HG03175 (cell line): ENCODE measurements at regions not wholly inside any gene's neighbourhood (a gene's known extent, or its start where the extent isn't known, plus 50 kb on each side); places are given as distances from the start of the nearest gene placed in this dataset.

Experiments
- ATAC-seq: cut with Tn5 transposase; IDR thresholded peaks from one replicate; pipeline ENCODE4 v1.9.1; 2021; ENCODE audit warnings: mild to moderate bottlenecking, moderate library complexity; ENCODE audit not compliant: unreplicated experiment

DNA sequence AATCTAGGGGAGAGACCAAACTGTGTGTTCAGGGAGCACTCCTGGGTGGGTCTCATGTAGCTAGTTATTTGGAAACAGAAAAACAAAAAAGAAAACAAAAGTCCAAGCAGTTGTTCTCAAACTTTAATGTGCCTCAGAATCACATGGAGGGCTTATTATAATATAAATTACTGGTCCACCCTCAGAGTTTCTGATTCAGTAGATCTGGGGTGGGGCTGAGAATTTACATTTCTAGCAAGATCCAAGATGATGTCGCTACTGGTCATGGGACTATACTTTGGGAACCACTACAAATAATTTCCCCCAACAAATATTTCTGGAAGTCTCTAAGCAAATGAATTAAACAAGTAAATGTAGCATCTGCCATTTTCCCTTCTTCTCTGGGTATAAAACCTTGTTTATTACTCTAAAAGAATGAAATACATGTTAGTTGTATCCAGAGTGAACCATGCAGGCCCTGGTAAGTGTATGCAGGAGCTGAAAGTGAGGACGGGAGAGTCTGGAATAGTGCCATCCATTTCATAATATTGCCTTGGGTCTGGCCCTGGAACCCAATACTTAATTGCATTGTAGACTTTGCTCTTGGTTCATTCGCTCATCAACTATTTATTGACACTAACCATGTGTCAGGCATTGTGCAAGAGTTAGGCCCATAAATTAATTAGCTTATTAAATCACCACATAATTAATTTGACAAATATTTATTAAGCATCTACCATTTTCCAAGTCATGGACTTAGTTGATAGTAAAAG lies 490.8 kb downstream of the EPM2A start:
- ATAC-seq = no peak

DNA sequence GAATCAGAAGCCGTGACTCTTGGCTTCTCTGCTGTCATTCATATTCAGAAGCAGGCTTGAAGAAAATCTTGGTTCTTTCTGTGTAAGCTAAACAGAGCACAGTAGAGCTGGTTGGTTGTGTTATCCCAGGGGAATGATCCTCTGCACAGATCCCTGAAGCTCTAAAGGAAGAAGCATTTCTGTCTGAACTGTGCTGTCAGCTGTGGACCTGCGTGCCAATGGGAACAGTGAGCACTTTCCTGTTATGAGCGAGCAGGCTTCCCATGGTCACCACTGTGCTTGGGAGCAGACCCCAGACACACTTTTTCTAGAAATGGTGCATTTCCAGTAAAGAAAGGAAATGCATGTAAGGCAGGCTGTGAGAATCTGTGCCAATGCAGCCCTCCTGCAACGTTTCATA lies 490.2 kb downstream of the EPM2A start:
- ATAC-seq = no peak

DNA sequence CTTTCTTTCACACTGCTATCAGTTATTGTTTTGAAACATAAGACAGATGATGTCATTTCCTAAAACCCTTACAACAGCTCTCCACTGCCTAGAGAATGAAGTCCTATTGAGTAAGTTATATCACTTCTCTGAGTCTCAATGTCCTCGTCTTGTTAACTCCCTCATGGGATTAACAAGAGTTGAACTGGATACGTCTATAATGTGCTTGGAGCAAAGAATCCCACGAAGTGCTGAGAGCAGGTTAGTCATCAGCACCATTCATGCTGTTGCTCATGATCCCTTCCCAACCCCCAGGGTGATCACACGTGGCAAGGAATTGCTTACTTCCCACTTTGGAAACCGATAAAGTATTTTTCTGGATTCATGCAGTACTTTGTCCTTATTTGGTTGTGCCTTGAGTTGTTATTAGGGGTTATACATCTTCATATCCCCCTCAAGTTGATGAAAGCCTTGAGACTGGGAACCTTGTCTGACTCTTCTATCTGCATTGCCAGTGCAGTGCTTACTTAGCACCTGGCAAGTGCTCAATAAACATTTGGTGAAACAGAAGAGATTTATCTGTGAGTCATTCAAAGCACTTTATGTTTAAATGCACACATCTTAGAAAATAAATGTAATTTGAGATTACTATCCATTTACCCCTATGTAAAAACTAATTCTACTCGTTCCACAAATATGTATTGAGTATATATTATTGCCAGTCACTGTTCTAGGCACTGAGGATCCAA lies 487.5 kb downstream of the EPM2A start:
- ATAC-seq = no peak

DNA sequence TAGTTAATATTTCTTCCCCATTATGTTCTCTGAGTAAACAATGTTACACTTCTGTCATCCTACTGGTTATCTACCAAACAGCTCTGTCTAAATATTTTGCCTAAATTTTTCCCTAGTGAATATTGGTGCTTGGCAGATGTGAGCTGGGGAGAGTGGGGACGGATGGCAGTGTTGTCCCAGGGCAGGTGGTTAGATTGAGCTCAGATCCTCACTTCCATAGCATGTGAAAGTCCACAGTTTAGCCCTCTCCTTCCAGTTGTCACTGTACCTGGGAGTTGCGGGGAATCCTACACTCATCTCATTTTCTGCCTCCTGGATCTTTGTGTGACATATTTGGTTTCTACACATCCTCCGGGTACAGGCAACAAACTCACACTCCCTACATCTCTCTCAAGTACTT lies 484.9 kb downstream of the EPM2A start:
- no peak for ATAC-seq

DNA sequence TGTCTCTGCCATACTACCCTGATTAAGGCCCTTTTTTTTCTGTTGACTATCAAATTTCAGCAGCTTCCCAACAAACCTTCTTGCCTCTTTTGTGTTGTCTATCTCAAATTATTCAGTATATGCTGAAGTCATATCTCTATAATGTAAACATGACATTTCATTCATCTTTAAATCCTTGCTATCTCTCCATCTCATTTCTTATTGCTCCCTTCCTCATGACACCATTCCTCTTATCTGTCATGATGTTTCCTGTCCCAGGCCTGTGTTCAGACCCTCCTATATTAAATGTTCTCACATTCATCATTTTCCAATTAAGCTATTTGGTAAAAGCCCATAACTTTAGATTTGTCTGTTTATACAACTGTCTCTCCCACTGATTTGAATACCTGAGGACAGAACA lies 482.6 kb downstream of the EPM2A start:
- no peak for ATAC-seq

DNA sequence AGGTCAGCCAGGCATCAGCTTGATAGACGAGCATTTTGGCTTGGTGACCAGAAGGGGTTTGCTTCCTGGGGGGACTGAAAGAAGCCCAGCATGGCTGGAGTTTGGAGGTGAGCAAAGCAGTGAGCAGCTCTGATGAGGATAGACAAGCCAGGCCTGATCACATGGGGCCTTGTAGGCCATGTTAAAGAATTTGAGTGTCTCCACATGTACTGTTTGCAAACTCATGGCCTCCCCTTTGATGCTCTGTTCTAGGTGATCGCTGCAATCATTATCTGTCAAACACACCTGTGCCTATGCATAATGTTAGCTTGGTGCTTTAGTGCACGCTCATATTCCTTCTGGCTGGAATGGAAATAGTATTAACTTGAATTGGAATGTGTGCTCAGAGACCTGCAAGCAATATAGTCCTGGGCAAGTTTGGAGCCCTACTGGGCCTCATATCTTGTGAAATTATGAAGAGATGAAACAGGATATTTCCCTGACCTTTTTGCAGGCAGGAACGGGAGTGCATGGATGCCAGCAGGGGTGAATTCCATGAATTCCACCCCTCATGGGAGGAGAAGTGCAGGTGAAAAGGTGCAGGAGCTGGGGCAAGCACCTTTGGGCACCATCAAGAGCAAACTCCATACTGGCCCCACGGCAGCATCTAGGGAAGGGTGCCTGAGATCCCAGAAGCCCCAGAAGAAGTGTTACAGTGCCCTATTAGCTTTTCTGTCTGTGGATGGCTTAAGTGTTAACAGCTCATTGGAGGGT lies 480.5 kb downstream of the EPM2A start:
- no peak for ATAC-seq

DNA sequence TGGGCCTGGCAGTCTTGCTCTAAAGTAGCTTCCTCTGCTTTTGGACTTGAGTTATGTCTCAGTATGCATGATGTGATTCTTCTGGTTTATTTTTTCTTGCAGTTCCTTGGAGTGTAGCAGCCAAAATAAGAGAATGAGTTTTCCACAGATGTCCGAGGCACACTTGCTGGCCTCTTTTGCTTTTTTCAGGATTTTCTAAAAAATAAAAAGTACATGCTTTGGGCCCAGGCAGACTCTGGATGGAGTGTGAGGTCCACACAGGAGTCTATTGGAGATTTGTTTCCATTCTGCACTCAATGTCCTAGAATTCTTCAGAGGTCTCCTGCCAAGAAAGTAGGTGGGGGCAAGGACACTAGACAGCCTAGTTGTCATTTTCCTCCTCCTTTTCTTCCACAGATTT lies 477.6 kb downstream of the EPM2A start:
- no peak for ATAC-seq

DNA sequence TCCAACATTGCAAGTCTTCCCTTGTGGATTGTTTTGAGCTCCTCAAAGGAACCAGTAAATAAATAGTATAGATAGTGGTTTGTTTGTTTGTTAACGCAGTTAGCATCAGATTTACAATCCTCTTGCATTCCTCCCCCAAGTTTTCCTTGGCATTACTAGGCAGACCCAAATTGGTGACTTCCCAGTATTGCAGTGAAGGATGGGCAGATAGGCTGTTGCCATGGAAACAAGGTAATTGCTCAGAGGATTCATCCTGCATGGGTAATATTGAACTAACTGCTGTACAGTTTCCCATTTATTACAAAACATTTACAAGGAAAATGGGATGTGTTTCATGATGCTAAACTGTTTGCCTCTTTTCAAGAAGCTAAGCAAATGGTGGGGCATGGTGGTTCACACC lies 477.2 kb downstream of the EPM2A start:
- ATAC-seq = no peak

DNA sequence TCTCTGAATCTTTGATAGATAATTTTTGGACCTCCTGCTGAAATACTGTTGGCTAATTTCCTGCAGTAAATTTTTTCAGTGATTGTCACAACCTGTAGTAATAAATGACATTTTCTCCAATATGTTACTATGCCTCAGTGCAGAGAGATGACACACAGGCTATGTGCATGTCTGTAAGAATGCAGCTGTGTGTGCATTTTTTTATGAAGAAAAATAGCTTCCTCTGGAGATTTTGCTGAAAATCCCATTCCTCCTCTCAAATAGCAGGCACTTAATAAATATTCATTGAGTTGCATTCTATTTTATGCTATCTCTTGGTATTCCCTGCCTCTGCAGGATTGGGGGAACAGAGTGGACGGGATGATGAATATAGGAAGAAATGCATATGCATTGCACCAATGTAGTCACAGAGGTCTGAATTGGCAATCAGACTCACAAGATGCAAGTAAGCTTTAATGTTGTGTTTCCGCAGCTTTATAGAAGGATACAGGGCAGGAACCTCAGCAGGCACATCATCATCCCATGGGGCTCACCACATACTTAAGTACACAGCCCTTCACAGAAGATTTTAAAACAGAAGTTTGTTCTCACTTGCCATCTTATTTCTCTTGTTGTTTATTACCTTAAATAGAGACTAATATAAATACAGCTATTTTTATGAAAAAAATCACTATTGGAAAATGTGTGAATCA lies 474.7 kb downstream of the EPM2A start:
- no peak for ATAC-seq

DNA sequence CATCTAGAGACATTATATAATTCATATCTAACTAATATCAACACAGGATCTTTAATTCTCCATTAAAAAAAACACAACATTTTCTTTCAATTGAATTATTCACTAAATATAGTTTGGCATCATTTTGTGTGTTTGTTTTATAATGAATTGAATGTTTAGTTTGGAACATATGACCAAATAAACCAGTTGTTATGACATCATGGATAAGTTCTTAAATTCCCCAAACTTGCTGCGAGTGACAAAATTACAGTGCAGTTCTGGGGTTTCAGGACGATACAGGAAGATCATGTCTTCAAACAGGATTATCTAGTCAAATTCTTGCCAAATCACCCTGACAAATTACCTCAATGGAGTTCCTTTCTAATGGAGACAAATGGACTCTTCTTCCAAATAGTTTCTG lies 473.6 kb downstream of the EPM2A start:
- ATAC-seq = no peak

DNA sequence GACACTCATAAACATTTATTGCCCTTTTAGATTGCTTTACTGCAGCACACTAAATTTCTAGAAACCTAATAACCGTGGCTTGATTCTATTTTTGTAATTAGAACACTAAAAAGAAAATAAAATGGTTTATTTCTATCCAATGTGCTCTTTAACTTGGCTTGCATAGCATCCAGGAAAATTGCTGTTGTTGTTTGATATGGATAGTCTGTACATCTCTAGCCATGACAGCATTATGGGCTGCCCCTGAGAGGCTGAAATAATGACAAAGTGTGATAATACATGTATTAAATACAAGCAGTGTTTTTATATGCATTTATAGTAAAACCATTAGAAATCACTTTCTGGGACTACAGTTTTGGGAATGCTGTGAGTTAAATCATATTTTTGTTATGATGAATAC lies 472.5 kb downstream of the EPM2A start:
- ATAC-seq = no peak

DNA sequence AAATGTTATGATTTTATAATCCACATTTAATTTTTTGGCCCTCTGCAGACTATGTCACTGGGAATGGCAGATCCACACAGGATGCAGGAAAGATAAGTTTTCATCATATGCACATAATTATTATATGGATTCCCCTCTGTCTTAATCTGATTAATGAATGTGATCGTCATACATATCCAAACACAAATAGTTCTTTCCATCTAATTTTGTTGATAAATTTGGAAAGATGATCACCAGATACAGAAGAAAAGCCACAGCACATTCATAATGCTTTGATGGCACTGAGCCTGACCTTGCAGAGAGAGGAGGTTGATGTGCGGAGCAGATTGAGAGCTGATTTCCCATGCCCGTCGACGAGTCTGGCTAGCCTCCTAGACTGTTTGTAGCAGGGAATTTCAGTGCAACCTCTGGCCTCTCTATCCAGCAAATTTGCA lies 471.5 kb downstream of the EPM2A start:
- no peak for ATAC-seq

DNA sequence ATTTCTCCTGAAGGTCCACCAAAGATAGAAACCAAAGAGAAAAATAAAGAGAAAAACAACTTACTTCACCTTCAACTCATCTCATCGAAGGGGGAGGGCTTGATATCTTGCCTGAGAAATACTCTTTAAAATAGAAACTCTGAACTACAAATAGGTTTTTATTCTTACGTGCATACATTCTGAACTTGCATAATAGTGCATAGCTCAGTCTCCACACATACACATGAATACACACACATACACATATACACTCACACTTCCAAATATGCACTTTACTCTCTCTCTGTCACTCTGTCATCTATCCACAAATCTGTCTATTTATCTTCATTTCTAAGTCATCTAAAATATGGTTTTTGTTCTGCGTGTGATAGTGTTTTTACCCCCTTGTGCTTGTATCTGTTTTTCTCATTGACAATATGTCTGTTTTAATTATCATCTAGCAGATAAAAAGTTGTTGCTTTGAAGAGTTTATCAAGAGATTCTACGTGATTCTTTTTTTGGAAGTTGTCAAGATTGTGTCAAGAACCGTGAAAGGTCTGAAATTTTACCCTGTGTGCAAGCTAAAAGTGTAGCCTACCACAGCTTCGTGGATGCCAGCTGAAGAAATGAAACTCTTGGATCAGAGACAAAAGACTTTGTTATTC lies 468.8 kb downstream of the EPM2A start:
- no peak for ATAC-seq

DNA sequence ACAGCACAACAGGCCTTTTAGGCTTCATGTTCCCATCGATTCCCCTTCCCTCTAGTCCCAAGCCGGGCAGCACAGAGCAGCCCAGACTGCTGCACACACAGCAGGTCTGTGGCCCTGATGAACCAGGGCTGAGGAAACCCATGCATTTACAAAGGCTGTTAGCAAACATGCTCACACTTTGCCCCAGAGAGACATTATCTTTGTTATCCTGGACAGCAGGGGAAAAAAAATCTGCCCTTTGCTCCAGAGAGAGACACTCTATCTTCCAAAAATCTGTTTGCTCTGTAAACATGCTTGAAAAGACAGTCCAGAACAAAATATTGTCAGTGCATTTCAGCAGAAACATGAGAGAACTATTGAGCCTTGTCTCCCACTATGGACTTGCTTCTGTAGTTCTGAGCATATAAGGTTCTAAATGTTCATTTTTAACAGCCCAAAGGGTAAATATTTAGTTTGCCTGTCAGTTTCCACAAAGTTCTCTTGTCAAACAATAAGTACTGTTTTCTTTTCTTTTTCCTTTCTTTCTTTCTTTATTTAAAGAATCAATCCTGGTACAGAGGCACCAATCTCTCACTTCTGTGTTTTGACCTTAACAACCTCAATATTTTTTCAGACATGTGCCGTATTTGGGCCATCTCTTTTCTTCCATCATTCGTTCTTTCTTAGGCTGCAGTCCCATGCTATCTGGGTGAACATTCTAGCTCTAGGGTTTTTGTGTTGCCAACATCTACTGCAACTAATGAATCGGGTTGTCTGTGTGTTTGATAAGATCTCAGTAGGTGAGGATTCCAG lies 468.0 kb downstream of the EPM2A start:
- ATAC-seq = no peak

DNA sequence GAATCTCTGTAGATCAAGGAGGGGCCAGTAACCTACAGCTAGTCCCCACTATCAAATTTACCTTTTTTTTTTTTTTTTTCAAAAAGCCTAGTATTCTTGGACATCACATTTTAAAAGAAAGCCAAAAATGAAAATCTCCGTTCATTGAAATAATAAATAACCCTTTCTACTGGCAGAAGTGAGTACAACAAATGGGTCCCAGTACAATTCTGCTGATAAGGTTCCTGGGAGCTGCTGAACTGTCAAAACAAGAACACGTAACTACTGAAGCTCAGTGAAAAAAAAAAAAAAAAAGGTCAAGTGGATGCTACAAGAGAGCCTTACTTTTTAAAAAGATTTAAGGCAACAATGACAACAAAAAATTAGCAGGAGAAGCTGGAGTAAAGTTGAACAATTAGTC lies 464.9 kb downstream of the EPM2A start:
- no peak for ATAC-seq

DNA sequence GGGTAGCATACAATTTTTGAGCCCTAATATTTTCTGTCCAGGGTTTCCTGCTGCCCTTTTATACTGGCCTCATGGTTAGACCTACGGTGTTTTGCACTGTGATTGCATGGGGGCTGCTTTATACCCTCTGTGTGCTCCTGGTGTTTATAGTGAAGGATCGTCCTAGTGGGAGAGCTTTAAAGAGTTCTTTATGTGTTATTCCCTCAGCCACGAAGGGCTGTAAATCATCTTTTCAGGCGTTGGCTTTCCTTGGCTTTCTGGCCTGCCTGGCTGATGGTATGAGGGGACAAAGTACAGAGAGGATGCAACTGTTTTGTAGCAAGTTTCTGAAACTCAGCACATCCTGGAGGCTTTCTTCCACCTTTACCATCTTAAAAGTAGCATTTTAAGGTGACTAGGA lies 464.3 kb downstream of the EPM2A start:
- ATAC-seq = no peak

DNA sequence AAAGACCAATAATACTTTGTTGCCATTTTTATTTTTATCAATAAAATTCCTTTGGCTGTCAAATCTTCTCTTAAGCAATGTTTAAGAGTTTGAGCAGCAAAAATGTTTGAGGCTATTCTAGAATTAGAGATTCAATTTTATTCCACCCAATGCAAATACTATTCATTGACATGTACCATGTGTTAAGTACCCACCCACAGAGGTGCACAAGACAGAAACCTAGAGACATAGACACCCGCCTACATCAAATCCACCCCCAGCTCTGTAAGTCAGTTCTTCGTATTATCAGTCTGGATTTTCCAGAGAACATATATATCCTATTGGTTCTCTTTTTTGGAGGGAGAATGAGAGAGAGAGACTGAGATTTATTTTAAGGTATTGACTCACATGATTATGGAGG lies 463.7 kb downstream of the EPM2A start:
- ATAC-seq = no peak

DNA sequence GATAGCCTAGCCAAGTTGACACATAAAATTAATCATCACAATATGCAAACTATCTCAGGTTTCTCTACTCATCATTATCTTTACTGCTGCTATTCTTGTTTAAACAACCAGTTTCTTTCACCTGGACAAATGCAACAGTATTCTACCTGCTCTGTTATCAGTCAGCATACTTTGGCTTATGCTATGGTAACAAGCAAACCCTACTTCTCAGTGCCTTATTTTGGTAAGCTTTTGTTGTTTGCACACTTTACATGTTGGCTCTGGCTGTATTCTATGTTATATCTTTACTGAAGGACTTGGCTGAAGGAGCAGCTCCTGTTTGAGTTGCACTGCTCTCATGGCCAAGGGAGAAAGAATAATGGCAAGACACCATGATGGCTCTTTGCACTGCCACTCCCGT lies 463.1 kb downstream of the EPM2A start:
- no peak for ATAC-seq

DNA sequence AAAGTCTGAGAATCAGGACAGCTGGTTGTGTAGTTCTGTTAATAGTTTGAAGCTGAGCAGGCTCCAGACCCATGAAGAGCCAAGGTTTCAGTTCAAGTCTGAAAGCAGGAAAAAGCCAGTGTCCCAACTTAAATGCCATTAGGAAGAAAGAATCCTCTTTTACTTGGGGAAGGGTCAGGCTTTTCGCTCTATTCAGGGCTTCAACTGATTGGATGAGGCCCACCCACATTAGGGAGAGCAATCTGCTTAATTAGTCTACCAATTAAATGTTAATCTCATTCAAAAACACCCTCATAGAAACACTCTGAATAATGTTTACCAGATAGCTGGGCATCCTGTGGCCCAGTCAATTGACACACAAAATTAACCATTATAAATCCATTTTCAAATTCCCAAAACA lies 462.2 kb downstream of the EPM2A start:
- ATAC-seq = no peak

DNA sequence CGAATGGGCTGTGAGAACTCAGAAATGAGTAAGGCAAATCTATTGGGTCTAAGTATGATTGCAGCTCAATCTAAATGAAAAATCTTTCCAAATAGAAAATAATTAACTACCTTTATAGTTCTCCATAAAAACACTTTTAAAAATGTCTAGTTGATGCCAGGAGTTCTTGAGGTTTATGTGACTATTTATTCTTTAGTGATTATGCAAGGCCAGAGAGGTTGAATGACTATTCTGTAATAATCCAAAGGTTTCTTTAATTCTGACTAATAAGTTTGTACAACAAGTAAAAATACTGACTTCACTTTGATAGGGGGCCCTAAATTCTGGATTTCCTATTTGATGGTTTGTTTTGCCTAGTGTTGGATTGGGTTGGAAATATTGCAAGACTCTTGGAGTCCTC lies 461.2 kb downstream of the EPM2A start:
- ATAC-seq = no peak
